ENCODE measurements at regions not wholly inside any gene's neighbourhood (a gene's known extent, or its start where the extent isn't known, plus 50 kb on each side); places are given as distances from the start of the nearest gene placed in this dataset.

DNA sequence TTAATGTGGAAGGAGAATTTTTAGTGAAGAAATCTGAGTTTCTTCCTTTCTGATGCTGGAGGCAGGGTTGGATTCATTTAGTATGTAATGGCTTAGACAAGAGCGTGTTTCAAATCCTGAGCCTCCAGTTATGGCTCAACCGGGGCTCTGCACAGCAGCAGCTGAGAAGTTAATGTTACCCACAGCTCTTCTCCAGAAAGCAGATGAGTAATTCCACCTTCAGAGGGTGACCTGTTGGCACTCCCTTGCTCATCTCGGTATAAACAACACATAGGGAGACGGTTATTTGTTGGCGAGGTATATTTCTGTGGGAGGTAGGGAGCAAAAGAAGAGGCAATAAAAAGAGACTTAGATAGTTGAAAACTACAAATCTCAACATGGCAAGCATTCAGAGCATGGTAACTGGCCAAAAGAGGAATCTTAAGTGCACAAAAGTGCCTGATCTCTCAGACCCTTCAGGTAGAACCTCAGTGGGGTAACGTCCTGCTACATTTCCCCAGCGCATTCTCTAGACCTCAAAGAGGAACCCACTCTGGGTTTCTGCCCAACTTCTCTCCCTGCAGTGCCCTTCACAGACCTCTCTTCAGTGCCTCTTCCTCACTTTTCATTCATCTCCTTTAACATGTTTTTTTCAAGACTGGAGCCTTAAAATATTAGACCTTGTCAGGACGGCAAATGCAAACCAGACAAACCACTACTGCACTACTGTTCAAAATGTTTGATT lies 417.5 kb upstream of the ADAMTSL1 start:
- in situ Hi-C loops (cut with HindIII; ENCODE audit: low sequenced_read_pairs), result no loop called here
- H3K4me3 ChIP-seq (ENCODE audit: low read depth, low read length), result no peak overlapping the region
- no peak for DNase-seq (ENCODE audit: low read depth)
- TF ChIP-seq, protein P1, sequence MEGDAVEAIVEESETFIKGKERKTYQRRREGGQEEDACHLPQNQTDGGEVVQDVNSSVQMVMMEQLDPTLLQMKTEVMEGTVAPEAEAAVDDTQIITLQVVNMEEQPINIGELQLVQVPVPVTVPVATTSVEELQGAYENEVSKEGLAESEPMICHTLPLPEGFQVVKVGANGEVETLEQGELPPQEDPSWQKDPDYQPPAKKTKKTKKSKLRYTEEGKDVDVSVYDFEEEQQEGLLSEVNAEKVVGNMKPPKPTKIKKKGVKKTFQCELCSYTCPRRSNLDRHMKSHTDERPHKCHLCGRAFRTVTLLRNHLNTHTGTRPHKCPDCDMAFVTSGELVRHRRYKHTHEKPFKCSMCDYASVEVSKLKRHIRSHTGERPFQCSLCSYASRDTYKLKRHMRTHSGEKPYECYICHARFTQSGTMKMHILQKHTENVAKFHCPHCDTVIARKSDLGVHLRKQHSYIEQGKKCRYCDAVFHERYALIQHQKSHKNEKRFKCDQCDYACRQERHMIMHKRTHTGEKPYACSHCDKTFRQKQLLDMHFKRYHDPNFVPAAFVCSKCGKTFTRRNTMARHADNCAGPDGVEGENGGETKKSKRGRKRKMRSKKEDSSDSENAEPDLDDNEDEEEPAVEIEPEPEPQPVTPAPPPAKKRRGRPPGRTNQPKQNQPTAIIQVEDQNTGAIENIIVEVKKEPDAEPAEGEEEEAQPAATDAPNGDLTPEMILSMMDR (IDR thresholded peaks at IDR 0.05; ENCODE audit: low read depth, low read length, missing control alignments), result no peak

DNA sequence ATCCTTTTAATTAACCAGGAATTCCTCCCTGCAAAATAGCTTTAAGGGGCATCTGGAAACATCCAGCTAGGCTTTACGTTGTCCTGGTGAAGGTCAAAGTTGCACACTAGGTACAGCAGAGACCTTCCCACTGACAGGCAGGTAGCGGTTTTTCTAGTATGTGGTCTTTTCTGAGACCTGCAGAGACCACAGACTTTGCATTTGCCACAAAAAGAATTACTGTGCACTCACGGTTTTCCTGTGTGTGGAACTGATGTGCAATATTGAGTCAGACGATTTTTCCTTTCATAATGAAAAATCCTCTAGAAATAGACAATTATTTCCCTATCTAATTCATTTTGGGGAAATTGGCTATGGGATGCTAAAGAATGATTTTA lies 417.0 kb upstream of the ADAMTSL1 start:
- TF ChIP-seq, protein P1 (IDR thresholded peaks at IDR 0.05; ENCODE audit: low read depth, low read length, missing control alignments), result no peak
- no peak overlapping the region for H3K4me3 ChIP-seq (ENCODE audit: low read depth, low read length)
- DNase-seq (ENCODE audit: low read depth), result no peak
- in situ Hi-C loops (cut with HindIII; ENCODE audit: low sequenced_read_pairs), result no loop called here

DNA sequence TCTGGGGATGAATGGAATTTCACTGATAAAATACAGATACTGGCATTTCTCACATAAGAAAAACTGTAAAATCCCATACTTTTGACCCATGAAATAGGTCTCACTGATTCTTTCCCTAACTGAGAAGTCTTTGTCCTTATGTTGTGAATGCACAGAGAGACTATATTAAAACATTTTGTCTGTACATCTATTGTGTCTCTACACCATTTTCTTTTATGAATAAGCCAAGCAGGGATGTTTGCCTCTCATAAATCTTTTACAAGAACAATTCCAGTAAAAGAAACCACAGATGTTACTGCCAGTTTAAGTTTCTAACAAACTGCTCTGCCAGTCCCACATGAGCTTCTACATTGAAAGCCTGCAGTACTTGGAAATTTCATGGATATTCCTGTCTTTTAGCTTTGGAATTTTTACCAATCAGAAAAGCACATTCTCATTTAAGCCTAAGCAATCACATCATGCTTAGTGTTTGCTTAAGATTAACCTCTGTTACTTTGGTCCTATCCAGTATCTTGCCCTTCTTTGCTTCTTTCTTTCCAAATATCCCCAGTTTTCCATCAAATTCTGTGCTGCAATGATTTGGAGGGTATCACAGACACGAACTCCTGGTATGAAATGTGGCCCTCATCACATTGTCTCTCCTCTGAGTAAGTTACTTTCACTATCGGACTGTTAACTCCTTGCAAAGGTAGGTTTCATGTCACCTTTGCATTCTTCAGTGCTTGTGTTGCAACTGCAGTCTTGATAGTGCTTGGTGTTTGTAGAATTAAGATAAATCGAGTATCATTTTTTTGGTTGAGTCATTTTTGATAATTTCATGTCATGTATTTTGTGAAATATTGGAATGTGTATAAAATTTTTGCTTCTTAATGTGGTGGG lies 415.1 kb upstream of the ADAMTSL1 start:
- in situ Hi-C loops (cut with HindIII; ENCODE audit: low sequenced_read_pairs), result no loop called here
- DNase-seq (ENCODE audit: low read depth), result no peak
- TF ChIP-seq, protein P1 (IDR thresholded peaks at IDR 0.05; ENCODE audit: low read depth, low read length, missing control alignments), result no peak
- no peak overlapping the region for H3K4me3 ChIP-seq (ENCODE audit: low read depth, low read length)

DNA sequence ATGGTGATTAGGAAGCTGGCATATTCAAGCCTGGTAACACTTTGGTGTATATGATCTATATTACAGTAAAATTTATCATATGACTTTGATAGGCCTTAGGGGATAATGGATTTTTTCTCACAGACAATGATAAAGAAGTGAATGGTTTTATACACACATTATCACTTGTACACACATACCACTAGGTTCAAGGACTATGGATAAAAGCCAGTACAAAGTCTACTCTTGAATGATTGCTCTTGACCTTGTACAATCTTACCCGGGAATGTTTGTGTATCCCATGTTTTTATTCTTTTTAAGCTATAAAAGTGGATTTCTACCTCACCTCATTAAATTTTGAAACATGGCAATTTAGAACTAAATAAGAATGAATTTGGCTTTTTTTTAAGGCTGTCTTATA lies 414.5 kb upstream of the ADAMTSL1 start:
- no peak for DNase-seq (ENCODE audit: low read depth)
- H3K4me3 ChIP-seq (ENCODE audit: low read depth, low read length), result no peak overlapping the region
- in situ Hi-C loops (cut with HindIII; ENCODE audit: low sequenced_read_pairs), result no loop called here
- TF ChIP-seq, protein P1 (IDR thresholded peaks at IDR 0.05; ENCODE audit: low read depth, low read length, missing control alignments), result no peak

DNA sequence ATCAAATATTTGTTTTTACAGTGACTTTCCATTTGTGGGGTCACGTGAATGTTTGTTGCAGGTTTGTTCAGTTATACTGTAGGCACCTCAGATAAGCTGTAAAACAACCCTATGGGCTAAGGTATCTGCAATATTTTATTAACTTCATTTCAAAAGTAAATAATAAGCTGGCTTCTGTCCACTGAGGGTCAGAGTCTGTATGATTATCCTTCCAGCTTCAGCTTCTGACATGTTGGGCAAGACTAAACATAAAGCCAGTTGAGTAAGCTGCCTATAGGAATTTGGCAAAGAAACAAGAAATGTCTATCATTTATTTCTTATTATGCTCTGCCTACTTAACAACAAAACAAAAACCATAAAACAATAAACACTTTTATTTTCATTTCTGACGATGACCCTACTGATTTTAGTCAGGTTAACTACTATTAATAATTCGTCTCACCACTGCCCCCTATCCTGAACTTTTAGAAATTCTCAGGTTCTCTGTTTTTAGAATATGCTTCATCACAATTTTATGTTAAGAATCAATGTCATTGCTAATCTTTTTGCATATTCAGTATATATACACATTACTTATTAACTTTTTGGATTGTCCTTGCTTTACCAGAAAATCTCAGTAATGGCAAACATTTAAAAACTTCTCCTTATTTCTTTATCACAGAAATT lies 413.6 kb upstream of the ADAMTSL1 start:
- no peak for DNase-seq (ENCODE audit: low read depth)
- H3K4me3 ChIP-seq (ENCODE audit: low read depth, low read length), result no peak overlapping the region
- TF ChIP-seq, protein P1 (IDR thresholded peaks at IDR 0.05; ENCODE audit: low read depth, low read length, missing control alignments), result no peak
- in situ Hi-C loops (cut with HindIII; ENCODE audit: low sequenced_read_pairs), result no loop called here

DNA sequence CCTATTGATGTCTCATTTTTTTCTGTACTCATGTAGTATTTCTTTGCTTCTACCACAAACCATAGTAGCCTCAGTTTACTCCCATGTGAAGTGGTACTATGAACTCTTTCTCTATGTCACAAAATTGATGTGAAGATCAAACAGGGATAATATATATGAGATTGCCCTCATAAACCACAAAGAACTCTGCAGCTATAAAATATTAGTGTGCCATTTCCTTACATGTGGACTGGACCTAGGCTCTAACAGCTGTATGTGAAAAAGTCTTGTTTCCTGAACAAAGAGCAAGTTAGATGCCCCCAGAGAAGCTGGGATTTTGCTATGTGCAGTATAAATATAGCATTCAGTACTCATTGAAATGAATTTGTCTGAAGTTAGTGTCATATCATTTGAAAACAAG lies 412.6 kb upstream of the ADAMTSL1 start:
- no peak overlapping the region for H3K4me3 ChIP-seq (ENCODE audit: low read depth, low read length)
- DNase-seq (ENCODE audit: low read depth), result no peak
- TF ChIP-seq, protein P1 (IDR thresholded peaks at IDR 0.05; ENCODE audit: low read depth, low read length, missing control alignments), result no peak
- in situ Hi-C loops (cut with HindIII; ENCODE audit: low sequenced_read_pairs), result no loop called here
